K562 (cell line): ENCODE measurements at regions not wholly inside any gene's neighbourhood (a gene's known extent, or its start where the extent isn't known, plus 50 kb on each side); places are given as distances from the start of the nearest gene placed in this dataset.

Source experiments
- CREBBP ChIP-seq: IDR thresholded peaks from one replicate; pipeline ENCODE4 v1.6.1; 2012; ENCODE audit warnings: low read depth, mild to moderate bottlenecking, control low read depth, inconsistent platforms, low read length
- ETV5 ChIP-seq: sonication (generic); formaldehyde crosslinking; IDR thresholded peaks from 2 replicates; pipeline ENCODE4 v1.4.0; 2020; ENCODE audit warnings: low read depth, mild to moderate bottlenecking, missing genetic modification reagents
- HSF4 ChIP-seq: fragments of 250-450 bp; sonication (Bioruptor Pico); IDR thresholded peaks from 2 replicates; pipeline ENCODE4 v2.1.2; 2022; ENCODE audit warnings: mild to moderate bottlenecking, moderate library complexity, borderline replicate concordance
- KDM4B ChIP-seq, 2 experiments: fragments of 450-650 bp in 1 of 2; sonication (generic) in 1 of 2; IDR thresholded peaks; 2 replicates each; pipeline ENCODE4 v1.6.1; 2016 to 2017; ENCODE audit warnings: borderline replicate concordance in 2 of 2, antibody characterized with exemption in 1 of 2, low read depth in 1 of 2, mild to moderate bottlenecking in 1 of 2
- KDM5B ChIP-seq: fragments of 200-600 bp; sonication (generic); IDR thresholded peaks from 2 replicates; pipeline ENCODE4 v1.6.1; 2012; ENCODE audit warnings: low read depth, mild to moderate bottlenecking, moderate library complexity, low read length, control low read depth, inconsistent platforms; ENCODE audit not compliant: insufficient replicate concordance
- MCM7 ChIP-seq, 2 experiments: fragments of 450-650 bp; IDR thresholded peaks; 2 replicates each; pipeline ENCODE4 v1.6.1; 2016 to 2018
- MLLT1 ChIP-seq, 2 experiments: fragments of 450-650 bp; IDR thresholded peaks; 2 replicates each; pipeline ENCODE4 v1.6.1; 2016
- NEUROD1 ChIP-seq: fragments of 150-350 bp; IDR thresholded peaks from 2 replicates; pipeline ENCODE4 v1.6.1; 2014; ENCODE audit warnings: borderline replicate concordance, low read length, low read depth; ENCODE audit not compliant: partially characterized antibody
- PHF20 ChIP-seq: fragments of 450-650 bp; IDR thresholded peaks from 2 replicates; pipeline ENCODE4 v1.6.1; 2018; ENCODE audit not compliant: partially characterized antibody
- RBM22 ChIP-seq: fragments of 200-400 bp; formaldehyde crosslinking; IDR thresholded peaks from 2 replicates; pipeline ENCODE4 v1.6.1; 2018; ENCODE audit warnings: low read length, low read depth; ENCODE audit not compliant: poor library complexity, severe bottlenecking
- RBM39 ChIP-seq: fragments of 200-400 bp; formaldehyde crosslinking; optimal IDR thresholded peaks from 2 replicates; pipeline ENCODE3; 2018; ENCODE audit warnings: low read depth, low read length
- RFX7 ChIP-seq: fragments of 250-450 bp; sonication (Bioruptor Pico); IDR thresholded peaks from 2 replicates; pipeline ENCODE4 v1.5.1; 2021; ENCODE audit warnings: mild to moderate bottlenecking
- SAFB2 ChIP-seq: fragments of 200-400 bp; formaldehyde crosslinking; IDR thresholded peaks from 2 replicates; pipeline ENCODE4 v1.6.1; 2018; ENCODE audit warnings: borderline replicate concordance, low read length, low read depth, moderate library complexity; ENCODE audit not compliant: severe bottlenecking
- SAP30 ChIP-seq: fragments of 200-600 bp; sonication (generic); IDR thresholded peaks from 2 replicates; pipeline ENCODE4 v1.6.1; 2012; ENCODE audit warnings: borderline replicate concordance, low read depth, mild to moderate bottlenecking, moderate library complexity, low read length, control low read depth, inconsistent platforms; ENCODE audit not compliant: insufficient read depth, poor library complexity, severe bottlenecking
- SREBF1 ChIP-seq: fragments of 150-350 bp; IDR thresholded peaks from 2 replicates; pipeline ENCODE4 v1.6.1; 2014; ENCODE audit warnings: antibody characterized with exemption, low read depth, low read length, borderline replicate concordance
- TFAM ChIP-seq: fragments of 250-450 bp; sonication (Bioruptor Pico); conservative IDR thresholded peaks from 2 replicates; pipeline ENCODE4 v1.5.0; 2021; ENCODE audit warnings: mild to moderate bottlenecking, moderate library complexity
- THRAP3 ChIP-seq: fragments of 450-650 bp; IDR thresholded peaks from 2 replicates; pipeline ENCODE4 v1.6.1; 2016; ENCODE audit warnings: mild to moderate bottlenecking, inconsistent platforms, borderline replicate concordance
- XRCC5 ChIP-seq: fragments of 200-400 bp; formaldehyde crosslinking; IDR thresholded peaks from 2 replicates; pipeline ENCODE4 v1.6.1; 2017; ENCODE audit warnings: low read depth, mild to moderate bottlenecking, low read length
- ZNF140 ChIP-seq: fragments of 250-450 bp; sonication (Bioruptor Pico); IDR thresholded peaks from 2 replicates; pipeline ENCODE4 v1.8.0; 2021; ENCODE audit warnings: moderate library complexity, mild to moderate bottlenecking, inconsistent platforms
- ZNF165 ChIP-seq: fragments of 250-450 bp; sonication (Bioruptor Pico); IDR thresholded peaks from 2 replicates; pipeline ENCODE4 v1.4.0; 2020; ENCODE audit warnings: borderline replicate concordance
- ZNF395 ChIP-seq: fragments of 200-800 bp; sonication (Bioruptor generic); IDR thresholded peaks from 2 replicates; pipeline ENCODE4 v1.6.1; 2017; ENCODE audit warnings: missing genetic modification characterization, missing compliant biosample characterization
- ZNF639 ChIP-seq, 2 experiments: fragments of 200-800 bp in 1 of 2; sonication (Bioruptor generic) in 1 of 2; sonication (generic) in 1 of 2; formaldehyde crosslinking in 1 of 2; IDR thresholded peaks in 1 of 2; conservative IDR thresholded peaks in 1 of 2; 2 replicates each; pipeline versions ENCODE4 v1.5.0 to v1.6.1; 2016 to 2020; ENCODE audit warnings: missing compliant biosample characterization in 1 of 2, missing genetic modification characterization in 1 of 2, missing genetic modification reagents in 1 of 2
- TF ChIP-seq, protein P1 (sequence below): fragments of 450-650 bp; IDR thresholded peaks from one replicate; pipeline ENCODE4 v1.6.1; 2018; ENCODE audit warnings: mild to moderate bottlenecking, moderate library complexity; ENCODE audit not compliant: partially characterized antibody

DNA sequence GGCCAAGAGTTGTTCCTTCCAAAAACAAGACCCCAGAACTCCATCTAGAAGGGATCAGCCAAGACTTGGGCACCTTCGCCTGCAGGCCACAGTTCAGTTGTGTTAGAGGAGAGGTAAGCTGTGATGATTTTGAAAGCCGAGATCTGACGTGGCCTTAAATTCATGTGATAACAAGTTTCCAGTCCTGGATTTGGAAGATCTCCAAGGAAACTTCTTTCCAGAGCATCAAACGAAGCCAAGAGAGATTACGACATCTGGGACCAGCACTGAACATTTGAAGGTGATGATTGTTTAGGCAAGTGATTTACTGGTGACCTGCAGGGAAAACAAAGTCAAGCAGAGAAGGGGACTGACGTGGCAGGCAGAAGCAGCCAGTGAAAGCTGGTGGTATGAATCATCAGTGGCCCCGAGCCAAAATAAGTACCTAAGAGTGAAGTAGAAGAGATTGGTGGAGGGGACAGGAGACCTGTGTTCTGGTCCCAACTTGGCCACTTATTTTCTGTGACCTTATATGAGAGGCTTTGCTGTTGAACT, 339.0 kb upstream of the PROK2 start (continued):
- TF ChIP-seq KDM4B (IDR thresholded peaks at IDR 0.05; ENCODE audit: borderline replicate concordance in 2 of 2, low read depth in 1 of 2): no peak
- 0 out of 4 replicates have a peak, but pooled peaks of 1 of the 2 experiments have one; percentile 26 for TF ChIP-seq MLLT1 (IDR thresholded peaks at IDR 0.05)
- no peak for TF ChIP-seq PHF20
- no peak for TF ChIP-seq NEUROD1
- TF ChIP-seq ZNF395: no peak
- no peak for TF ChIP-seq KDM5B
- TF ChIP-seq CREBBP: no peak
- no peak for TF ChIP-seq TFAM (CRISPR knock-in tag)
- no peak for TF ChIP-seq RFX7
- no peak for TF ChIP-seq ETV5 (CRISPR knock-in tag)
- no peak for TF ChIP-seq SAP30
- TF ChIP-seq RBM22: no peak
- TF ChIP-seq RBM39: no peak
- TF ChIP-seq ZNF140 (CRISPR knock-in tag): no peak
- no peak for TF ChIP-seq HSF4
- TF ChIP-seq ZNF165: no peak
- TF ChIP-seq, protein P1, sequence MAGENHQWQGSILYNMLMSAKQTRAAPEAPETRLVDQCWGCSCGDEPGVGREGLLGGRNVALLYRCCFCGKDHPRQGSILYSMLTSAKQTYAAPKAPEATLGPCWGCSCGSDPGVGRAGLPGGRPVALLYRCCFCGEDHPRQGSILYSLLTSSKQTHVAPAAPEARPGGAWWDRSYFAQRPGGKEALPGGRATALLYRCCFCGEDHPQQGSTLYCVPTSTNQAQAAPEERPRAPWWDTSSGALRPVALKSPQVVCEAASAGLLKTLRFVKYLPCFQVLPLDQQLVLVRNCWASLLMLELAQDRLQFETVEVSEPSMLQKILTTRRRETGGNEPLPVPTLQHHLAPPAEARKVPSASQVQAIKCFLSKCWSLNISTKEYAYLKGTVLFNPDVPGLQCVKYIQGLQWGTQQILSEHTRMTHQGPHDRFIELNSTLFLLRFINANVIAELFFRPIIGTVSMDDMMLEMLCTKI: no peak
- no peak for TF ChIP-seq SAFB2
- TF ChIP-seq XRCC5: no peak
- no peak for TF ChIP-seq THRAP3
- TF ChIP-seq ZNF639 (CRISPR knock-in tag; conservative IDR thresholded peaks at IDR 0.05 in 1 of 2, IDR thresholded peaks at IDR 0.05 in 1 of 2): no peak
- TF ChIP-seq SREBF1: no peak
- TF ChIP-seq MCM7 (IDR thresholded peaks at IDR 0.05): no peak
